ENCODE measurements at regions not wholly inside any gene's neighbourhood (a gene's known extent, or its start where the extent isn't known, plus 50 kb on each side); places are given as distances from the start of the nearest gene placed in this dataset.

GRCh38 chr13:38415233-38415632 is 65.6 kb downstream of the UFM1 start:
- no peaks in the 10 kb centered on the region for H4K20me1 ChIP-seq (ENCODE audit: insufficient read depth, low read depth, low read length)
- H3K9me3 ChIP-seq (ENCODE audit: low read length) = no peaks in the 10 kb centered on the region
- H3K9me2 ChIP-seq (replicated peaks; ENCODE audit: insufficient read depth, low read length) = no peaks in the 10 kb centered on the region
- H3K36me3 ChIP-seq (ENCODE audit: insufficient read depth, low read length) = no peaks in the 10 kb centered on the region
- no peak for DNase-seq
- no peak overlapping the region for H3K27ac ChIP-seq (ENCODE audit: low read length)
- no peaks in the 10 kb centered on the region for H3K4me1 ChIP-seq (ENCODE audit: low read length)
- no peak overlapping the region for H2AFZ ChIP-seq (ENCODE audit: low read length)
- no peaks in the 10 kb centered on the region for H3K27me3 ChIP-seq (ENCODE audit: low read length)
- no peak overlapping the region for H3K4me2 ChIP-seq (ENCODE audit: low read depth, low read length, poor library complexity, severe bottlenecking)
- H3K9ac ChIP-seq (ENCODE audit: low read length) = no peak overlapping the region
- H3K79me2 ChIP-seq (ENCODE audit: low read length) = no peaks in the 10 kb centered on the region
- no peak overlapping the region for H3K4me3 ChIP-seq (ENCODE audit: low read length)

GRCh38 chr13:38417241-38417640 is 67.6 kb downstream of the UFM1 start:
- no peak for DNase-seq
- H3K9me2 ChIP-seq (replicated peaks; ENCODE audit: insufficient read depth, low read length) = no peaks in the 10 kb centered on the region
- H3K4me1 ChIP-seq (ENCODE audit: low read length) = no peaks in the 10 kb centered on the region
- no peaks in the 10 kb centered on the region for H3K27me3 ChIP-seq (ENCODE audit: low read length)
- H3K4me2 ChIP-seq (ENCODE audit: low read depth, low read length, poor library complexity, severe bottlenecking) = no peak overlapping the region
- no peak overlapping the region for H3K4me3 ChIP-seq (ENCODE audit: low read length)
- H3K9me3 ChIP-seq (ENCODE audit: low read length) = no peaks in the 10 kb centered on the region
- no peaks in the 10 kb centered on the region for H3K36me3 ChIP-seq (ENCODE audit: insufficient read depth, low read length)
- no peaks in the 10 kb centered on the region for H3K79me2 ChIP-seq (ENCODE audit: low read length)
- H3K27ac ChIP-seq (ENCODE audit: low read length) = no peak overlapping the region
- no peaks in the 10 kb centered on the region for H4K20me1 ChIP-seq (ENCODE audit: insufficient read depth, low read depth, low read length)
- H3K9ac ChIP-seq (ENCODE audit: low read length) = no peak overlapping the region
- no peak overlapping the region for H2AFZ ChIP-seq (ENCODE audit: low read length)

- Histone ChIP-seq H3K4me2 (ENCODE audit: low read depth, low read length, poor library complexity, severe bottlenecking) (no peak overlapping the region), H3K9ac (ENCODE audit: low read length) (no peak overlapping the region), H3K9me3 (ENCODE audit: low read length) (no peaks in the 10 kb centered on the region), H2AFZ (ENCODE audit: low read length) (no peak overlapping the region), H3K79me2 (ENCODE audit: low read length) (no peaks in the 10 kb centered on the region), H3K4me1 (ENCODE audit: low read length) (no peaks in the 10 kb centered on the region), H3K4me3 (ENCODE audit: low read length) (no peak overlapping the region), H3K36me3 (ENCODE audit: insufficient read depth, low read length) (no peaks in the 10 kb centered on the region), H3K9me2 (replicated peaks; ENCODE audit: insufficient read depth, low read length) (no peaks in the 10 kb centered on the region), H3K27me3 (ENCODE audit: low read length) (no peaks in the 10 kb centered on the region), H4K20me1 (ENCODE audit: insufficient read depth, low read depth, low read length) (no peaks in the 10 kb centered on the region), H3K27ac (ENCODE audit: low read length) (no peak overlapping the region)
- DNase-seq = peak; percentile 69
These were observed 68.1 kb downstream of the UFM1 start for GRCh38 chr13:38417727-38418126.

- Histone ChIP-seq H3K4me2 (ENCODE audit: low read depth, low read length, poor library complexity, severe bottlenecking) (no peak overlapping the region), H3K4me1 (ENCODE audit: low read length) (no peaks in the 10 kb centered on the region), H3K9ac (ENCODE audit: low read length) (no peak overlapping the region), H4K20me1 (ENCODE audit: insufficient read depth, low read depth, low read length) (no peaks in the 10 kb centered on the region), H3K9me2 (replicated peaks; ENCODE audit: insufficient read depth, low read length) (no peaks in the 10 kb centered on the region), H3K27ac (ENCODE audit: low read length) (no peak overlapping the region), H3K4me3 (ENCODE audit: low read length) (no peak overlapping the region), H3K36me3 (ENCODE audit: insufficient read depth, low read length) (no peaks in the 10 kb centered on the region), H2AFZ (ENCODE audit: low read length) (no peak overlapping the region), H3K27me3 (ENCODE audit: low read length) (no peaks in the 10 kb centered on the region), H3K9me3 (ENCODE audit: low read length) (no peaks in the 10 kb centered on the region), H3K79me2 (ENCODE audit: low read length) (no peaks in the 10 kb centered on the region)
- DNase-seq = no peak
These were observed 68.6 kb downstream of the UFM1 start for GRCh38 chr13:38418286-38418685.

- no peak overlapping the region for H3K27ac ChIP-seq (ENCODE audit: low read length)
- H4K20me1 ChIP-seq (ENCODE audit: insufficient read depth, low read depth, low read length) = no peaks in the 10 kb centered on the region
- H3K27me3 ChIP-seq (ENCODE audit: low read length) = no peaks in the 10 kb centered on the region
- DNase-seq = no peak
- no peak overlapping the region for H2AFZ ChIP-seq (ENCODE audit: low read length)
- H3K9me3 ChIP-seq (ENCODE audit: low read length) = no peaks in the 10 kb centered on the region
- no peak overlapping the region for H3K4me3 ChIP-seq (ENCODE audit: low read length)
- H3K79me2 ChIP-seq (ENCODE audit: low read length) = no peaks in the 10 kb centered on the region
- H3K9me2 ChIP-seq (replicated peaks; ENCODE audit: insufficient read depth, low read length) = no peaks in the 10 kb centered on the region
- no peaks in the 10 kb centered on the region for H3K36me3 ChIP-seq (ENCODE audit: insufficient read depth, low read length)
- no peak overlapping the region for H3K4me2 ChIP-seq (ENCODE audit: low read depth, low read length, poor library complexity, severe bottlenecking)
- H3K4me1 ChIP-seq (ENCODE audit: low read length) = no peaks in the 10 kb centered on the region
- H3K9ac ChIP-seq (ENCODE audit: low read length) = no peak overlapping the region
These were observed 69.7 kb downstream of the UFM1 start for GRCh38 chr13:38419312-38419873.

GRCh38 chr13:38421590-38422560 is 72.2 kb downstream of the UFM1 start:
- no peaks in the 10 kb centered on the region for H3K27me3 ChIP-seq (ENCODE audit: low read length)
- H3K36me3 ChIP-seq (ENCODE audit: insufficient read depth, low read length) = no peaks in the 10 kb centered on the region
- no peaks in the 10 kb centered on the region for H3K4me1 ChIP-seq (ENCODE audit: low read length)

GRCh38 chr13:38429916-38430315 is 80.3 kb downstream of the UFM1 start:
- H2AFZ ChIP-seq (ENCODE audit: low read length) = no peak overlapping the region
- no peaks in the 10 kb centered on the region for H4K20me1 ChIP-seq (ENCODE audit: insufficient read depth, low read depth, low read length)
- H3K27me3 ChIP-seq (ENCODE audit: low read length) = no peaks in the 10 kb centered on the region
- no peak overlapping the region for H3K27ac ChIP-seq (ENCODE audit: low read length)
- DNase-seq = no peak
- H3K79me2 ChIP-seq (ENCODE audit: low read length) = no peaks in the 10 kb centered on the region
- no peak overlapping the region for H3K4me3 ChIP-seq (ENCODE audit: low read length)
- no peak overlapping the region for H3K4me2 ChIP-seq (ENCODE audit: low read depth, low read length, poor library complexity, severe bottlenecking)
- no peaks in the 10 kb centered on the region for H3K4me1 ChIP-seq (ENCODE audit: low read length)
- no peaks in the 10 kb centered on the region for H3K9me3 ChIP-seq (ENCODE audit: low read length)
- no peaks in the 10 kb centered on the region for H3K9me2 ChIP-seq (replicated peaks; ENCODE audit: insufficient read depth, low read length)
- H3K36me3 ChIP-seq (ENCODE audit: insufficient read depth, low read length) = no peaks in the 10 kb centered on the region
- H3K9ac ChIP-seq (ENCODE audit: low read length) = no peak overlapping the region

More at GRCh38 chr13:38421590-38422560, 72.2 kb downstream of the UFM1 start:
- H3K4me2 ChIP-seq (ENCODE audit: low read depth, low read length, poor library complexity, severe bottlenecking) = no peak overlapping the region
- DNase-seq = no peak
- no peak overlapping the region for H2AFZ ChIP-seq (ENCODE audit: low read length)
- no peak overlapping the region for H3K9ac ChIP-seq (ENCODE audit: low read length)
- H3K4me3 ChIP-seq (ENCODE audit: low read length) = no peak overlapping the region
- no peaks in the 10 kb centered on the region for H3K79me2 ChIP-seq (ENCODE audit: low read length)
- H3K9me2 ChIP-seq (replicated peaks; ENCODE audit: insufficient read depth, low read length) = no peaks in the 10 kb centered on the region
- H3K9me3 ChIP-seq (ENCODE audit: low read length) = no peaks in the 10 kb centered on the region
- no peaks in the 10 kb centered on the region for H4K20me1 ChIP-seq (ENCODE audit: insufficient read depth, low read depth, low read length)
- H3K27ac ChIP-seq (ENCODE audit: low read length) = no peak overlapping the region

GRCh38 chr13:38430796-38431195 is 81.1 kb downstream of the UFM1 start:
- Histone ChIP-seq H3K4me3 (ENCODE audit: low read length) (no peak overlapping the region), H3K27ac (ENCODE audit: low read length) (no peak overlapping the region), H3K9me2 (replicated peaks; ENCODE audit: insufficient read depth, low read length) (no peaks in the 10 kb centered on the region), H3K4me1 (ENCODE audit: low read length) (no peaks in the 10 kb centered on the region), H4K20me1 (ENCODE audit: insufficient read depth, low read depth, low read length) (no peaks in the 10 kb centered on the region), H3K27me3 (ENCODE audit: low read length) (no peaks in the 10 kb centered on the region), H3K9ac (ENCODE audit: low read length) (no peak overlapping the region), H3K79me2 (ENCODE audit: low read length) (no peaks in the 10 kb centered on the region), H3K9me3 (ENCODE audit: low read length) (no peaks in the 10 kb centered on the region), H2AFZ (ENCODE audit: low read length) (no peak overlapping the region), H3K36me3 (ENCODE audit: insufficient read depth, low read length) (no peaks in the 10 kb centered on the region), H3K4me2 (ENCODE audit: low read depth, low read length, poor library complexity, severe bottlenecking) (no peak overlapping the region)
- DNase-seq = no peak
